K562 (cell line): ENCODE measurements at regions not wholly inside any gene's neighbourhood (a gene's known extent, or its start where the extent isn't known, plus 50 kb on each side); places are given as distances from the start of the nearest gene placed in this dataset.

Experiments
- CTCF ChIP-seq, 3 experiments: IDR thresholded peaks in 2 of 3; conservative IDR thresholded peaks in 1 of 3; 2 replicates each; pipeline ENCODE4 v1.5.1; 2011 to 2012; ENCODE audit warnings: low read length in 3 of 3, mild to moderate bottlenecking in 3 of 3, control low read depth in 2 of 3, improper control_type of control experiment in 1 of 3, inconsistent platforms in 1 of 3, low read depth in 1 of 3, mixed read lengths in 1 of 3, moderate library complexity in 1 of 3; ENCODE audit not compliant: insufficient read depth in 2 of 3
- EP300 ChIP-seq: IDR thresholded peaks from 2 replicates; pipeline ENCODE4 v1.6.1; 2012; ENCODE audit warnings: low read length, improper control_type of control experiment
- HMGXB4 ChIP-seq: sonication (generic); formaldehyde crosslinking; IDR thresholded peaks from 2 replicates; pipeline ENCODE4 v1.8.1; 2023; ENCODE audit warnings: mild to moderate bottlenecking, missing genetic modification reagents
- HOXB6 ChIP-seq: fragments of 250-450 bp; sonication (Bioruptor Pico); IDR thresholded peaks from 2 replicates; pipeline ENCODE4 v1.5.1; 2022; ENCODE audit warnings: mild to moderate bottlenecking, borderline replicate concordance
- JUNB ChIP-seq: fragments of 450-650 bp; formaldehyde crosslinking; conservative IDR thresholded peaks from 2 replicates; pipeline ENCODE4 v1.4.0; 2020; ENCODE audit warnings: mild to moderate bottlenecking
- NR2C2 ChIP-seq, 2 experiments: fragments of 200-800 bp in 1 of 2; sonication (Bioruptor generic) in 1 of 2; sonication (generic) in 1 of 2; formaldehyde crosslinking in 1 of 2; IDR thresholded peaks; 2 replicates each; pipeline versions ENCODE4 v1.6.1 to v1.8.0; 2016 to 2022; ENCODE audit warnings: mild to moderate bottlenecking in 1 of 2, missing compliant biosample characterization in 1 of 2, missing genetic modification characterization in 1 of 2, missing genetic modification reagents in 1 of 2
- PRPF4 ChIP-seq: fragments of 200-400 bp; formaldehyde crosslinking; IDR thresholded peaks from one replicate; pipeline ENCODE4 v1.6.1; 2017; ENCODE audit warnings: low read length, low read depth, mild to moderate bottlenecking; ENCODE audit not compliant: insufficient read depth, poor library complexity, severe bottlenecking
- RCOR1 ChIP-seq, 2 experiments: IDR thresholded peaks; 2 replicates each; pipeline ENCODE4 v1.6.1; 2012; ENCODE audit warnings: low read depth in 2 of 2, low read length in 2 of 2, borderline replicate concordance in 1 of 2, improper control_type of control experiment in 1 of 2
- TF ChIP-seq, protein P1 (sequence below), 2 experiments: fragments of 450-650 bp; IDR thresholded peaks; 2 replicates each; pipeline ENCODE4 v1.6.1; 2018; ENCODE audit warnings: mild to moderate bottlenecking in 2 of 2, low read depth in 1 of 2; ENCODE audit not compliant: partially characterized antibody in 2 of 2
- TF ChIP-seq, protein P2 (sequence below): sonication (generic); formaldehyde crosslinking; IDR thresholded peaks from 2 replicates; pipeline ENCODE4 v1.9.0; 2022; ENCODE audit warnings: mild to moderate bottlenecking, missing genetic modification reagents

- TF ChIP-seq HMGXB4 (CRISPR knock-in tag) (no peak), RCOR1 (IDR thresholded peaks at IDR 0.05; ENCODE audit: borderline replicate concordance in 1 of 2, low read depth in 2 of 2, low read length in 2 of 2) (no peak), NR2C2 (CRISPR knock-in tag; IDR thresholded peaks at IDR 0.05) (no peak), NR2C2 (tag; IDR thresholded peaks at IDR 0.05) (no peak), CTCF (IDR thresholded peaks at IDR 0.05 in 2 of 3, conservative IDR thresholded peaks at IDR 0.05 in 1 of 3; ENCODE audit: insufficient read depth in 2 of 3, low read depth in 1 of 3, low read length in 3 of 3) (no peak), JUNB (CRISPR knock-in tag) (no peak), PRPF4 (no peak), HOXB6 (CRISPR knock-in tag) (no peak), EP300 (no peak)
- TF ChIP-seq, protein P1, sequence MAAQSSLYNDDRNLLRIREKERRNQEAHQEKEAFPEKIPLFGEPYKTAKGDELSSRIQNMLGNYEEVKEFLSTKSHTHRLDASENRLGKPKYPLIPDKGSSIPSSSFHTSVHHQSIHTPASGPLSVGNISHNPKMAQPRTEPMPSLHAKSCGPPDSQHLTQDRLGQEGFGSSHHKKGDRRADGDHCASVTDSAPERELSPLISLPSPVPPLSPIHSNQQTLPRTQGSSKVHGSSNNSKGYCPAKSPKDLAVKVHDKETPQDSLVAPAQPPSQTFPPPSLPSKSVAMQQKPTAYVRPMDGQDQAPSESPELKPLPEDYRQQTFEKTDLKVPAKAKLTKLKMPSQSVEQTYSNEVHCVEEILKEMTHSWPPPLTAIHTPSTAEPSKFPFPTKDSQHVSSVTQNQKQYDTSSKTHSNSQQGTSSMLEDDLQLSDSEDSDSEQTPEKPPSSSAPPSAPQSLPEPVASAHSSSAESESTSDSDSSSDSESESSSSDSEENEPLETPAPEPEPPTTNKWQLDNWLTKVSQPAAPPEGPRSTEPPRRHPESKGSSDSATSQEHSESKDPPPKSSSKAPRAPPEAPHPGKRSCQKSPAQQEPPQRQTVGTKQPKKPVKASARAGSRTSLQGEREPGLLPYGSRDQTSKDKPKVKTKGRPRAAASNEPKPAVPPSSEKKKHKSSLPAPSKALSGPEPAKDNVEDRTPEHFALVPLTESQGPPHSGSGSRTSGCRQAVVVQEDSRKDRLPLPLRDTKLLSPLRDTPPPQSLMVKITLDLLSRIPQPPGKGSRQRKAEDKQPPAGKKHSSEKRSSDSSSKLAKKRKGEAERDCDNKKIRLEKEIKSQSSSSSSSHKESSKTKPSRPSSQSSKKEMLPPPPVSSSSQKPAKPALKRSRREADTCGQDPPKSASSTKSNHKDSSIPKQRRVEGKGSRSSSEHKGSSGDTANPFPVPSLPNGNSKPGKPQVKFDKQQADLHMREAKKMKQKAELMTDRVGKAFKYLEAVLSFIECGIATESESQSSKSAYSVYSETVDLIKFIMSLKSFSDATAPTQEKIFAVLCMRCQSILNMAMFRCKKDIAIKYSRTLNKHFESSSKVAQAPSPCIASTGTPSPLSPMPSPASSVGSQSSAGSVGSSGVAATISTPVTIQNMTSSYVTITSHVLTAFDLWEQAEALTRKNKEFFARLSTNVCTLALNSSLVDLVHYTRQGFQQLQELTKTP (IDR thresholded peaks at IDR 0.05; ENCODE audit: low read depth in 1 of 2, partially characterized antibody in 2 of 2), result no peak
- TF ChIP-seq, protein P2, sequence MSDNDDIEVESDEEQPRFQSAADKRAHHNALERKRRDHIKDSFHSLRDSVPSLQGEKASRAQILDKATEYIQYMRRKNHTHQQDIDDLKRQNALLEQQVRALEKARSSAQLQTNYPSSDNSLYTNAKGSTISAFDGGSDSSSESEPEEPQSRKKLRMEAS (CRISPR knock-in tag), result no peak
Observed at GRCh38 chr7:13259930-13260329, 572.5 kb downstream of the ARL4A start.
